Prostate gland (tissue), 2 donors: ENCODE measurements at regions not wholly inside any gene's neighbourhood (a gene's known extent, or its start where the extent isn't known, plus 50 kb on each side); places are given as distances from the start of the nearest gene placed in this dataset.

Experiments used
- POLR2A ChIP-seq: fragments of 450-650 bp; IDR thresholded peaks from one replicate; pipeline ENCODE4 v1.6.1; 2016; ENCODE audit warnings: antibody characterized with exemption, mild to moderate bottlenecking
- POLR2AphosphoS5 ChIP-seq: sonication (generic); formaldehyde crosslinking; IDR thresholded peaks from one replicate; pipeline ENCODE4 v1.6.1; 2017; ENCODE audit warnings: antibody characterized with exemption
- TF ChIP-seq, protein P1 (sequence below), 4 experiments: fragments of 200-600 bp in 2 of 4; fragments of 450-650 bp in 2 of 4; sonication (generic) in 2 of 4; IDR thresholded peaks; 1 replicate in 3 of 4; 2 replicates in 1 of 4; pipeline ENCODE4 v1.5.1; 2016 to 2019; ENCODE audit warnings: antibody characterized with exemption in 4 of 4, mild to moderate bottlenecking in 2 of 4, moderate library complexity in 2 of 4

DNA sequence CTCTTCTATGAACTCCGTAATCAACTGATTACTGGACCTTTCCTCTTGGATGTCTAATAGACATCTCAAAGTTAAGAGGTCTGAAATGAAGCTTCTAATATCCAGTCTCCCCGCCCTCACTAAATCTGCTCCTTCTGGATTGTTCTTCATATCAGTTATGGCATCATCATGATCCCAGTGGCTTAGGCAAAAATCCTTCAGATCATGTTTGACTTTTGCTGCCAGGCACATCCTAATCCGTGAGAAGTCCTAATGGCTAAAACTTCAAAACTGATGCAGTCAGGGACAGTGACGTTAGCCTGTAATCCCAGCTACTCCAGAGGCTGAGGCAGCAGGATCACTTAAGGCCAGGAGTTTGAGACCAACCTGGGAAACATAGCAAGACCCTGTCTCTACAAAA is 55.1 kb upstream of the GUCY1A1 start:
- TF ChIP-seq, protein P1, sequence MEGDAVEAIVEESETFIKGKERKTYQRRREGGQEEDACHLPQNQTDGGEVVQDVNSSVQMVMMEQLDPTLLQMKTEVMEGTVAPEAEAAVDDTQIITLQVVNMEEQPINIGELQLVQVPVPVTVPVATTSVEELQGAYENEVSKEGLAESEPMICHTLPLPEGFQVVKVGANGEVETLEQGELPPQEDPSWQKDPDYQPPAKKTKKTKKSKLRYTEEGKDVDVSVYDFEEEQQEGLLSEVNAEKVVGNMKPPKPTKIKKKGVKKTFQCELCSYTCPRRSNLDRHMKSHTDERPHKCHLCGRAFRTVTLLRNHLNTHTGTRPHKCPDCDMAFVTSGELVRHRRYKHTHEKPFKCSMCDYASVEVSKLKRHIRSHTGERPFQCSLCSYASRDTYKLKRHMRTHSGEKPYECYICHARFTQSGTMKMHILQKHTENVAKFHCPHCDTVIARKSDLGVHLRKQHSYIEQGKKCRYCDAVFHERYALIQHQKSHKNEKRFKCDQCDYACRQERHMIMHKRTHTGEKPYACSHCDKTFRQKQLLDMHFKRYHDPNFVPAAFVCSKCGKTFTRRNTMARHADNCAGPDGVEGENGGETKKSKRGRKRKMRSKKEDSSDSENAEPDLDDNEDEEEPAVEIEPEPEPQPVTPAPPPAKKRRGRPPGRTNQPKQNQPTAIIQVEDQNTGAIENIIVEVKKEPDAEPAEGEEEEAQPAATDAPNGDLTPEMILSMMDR (IDR thresholded peaks at IDR 0.05) = no peak
- TF ChIP-seq POLR2A (no peak), POLR2AphosphoS5 (no peak)
